Fibroblast of villous mesenchyme (primary cell): ENCODE measurements at regions not wholly inside any gene's neighbourhood (a gene's known extent, or its start where the extent isn't known, plus 50 kb on each side); places are given as distances from the start of the nearest gene placed in this dataset.
"Not testable (repeated sequence)": the region's sequence is repeated elsewhere in the genome, so short reads cannot be mapped to it uniquely, and the experiment has no call there.

Source experiments
- DNase-seq: peaks from one replicate; pipeline ENCODE4 v3.0.0-alpha.2; 2010; ENCODE audit warnings: low read depth
- H3K4me3 ChIP-seq: 2 replicates; pipeline ENCODE4 v1.5.1; 2011; ENCODE audit warnings: low read depth, mild to moderate bottlenecking, low read length
- TF ChIP-seq, protein P1 (sequence below): IDR thresholded peaks from 2 replicates; pipeline ENCODE4 v1.5.1; 2012; ENCODE audit warnings: low read depth, mild to moderate bottlenecking, low read length; ENCODE audit not compliant: insufficient read depth

DNA sequence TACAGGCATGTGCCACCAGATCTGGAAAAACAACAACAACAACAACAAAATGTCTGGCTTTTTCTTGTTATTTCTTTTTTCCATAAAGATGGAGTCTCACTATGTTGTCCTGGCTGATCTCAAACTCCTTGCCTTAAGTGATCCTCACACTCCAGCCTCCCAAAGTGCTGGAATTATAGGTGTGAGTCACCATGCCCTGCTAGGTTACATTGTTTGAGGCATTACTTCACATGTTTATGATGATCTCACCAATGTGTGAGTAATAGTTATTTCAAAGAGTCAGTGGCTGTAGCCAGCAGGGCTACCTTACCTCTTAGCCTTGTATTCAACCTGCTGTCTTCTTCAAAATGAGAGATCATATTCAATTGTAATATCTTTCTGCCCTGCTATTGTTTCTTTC is 445.7 kb downstream of the AMY1C start:
- TF ChIP-seq, protein P1, sequence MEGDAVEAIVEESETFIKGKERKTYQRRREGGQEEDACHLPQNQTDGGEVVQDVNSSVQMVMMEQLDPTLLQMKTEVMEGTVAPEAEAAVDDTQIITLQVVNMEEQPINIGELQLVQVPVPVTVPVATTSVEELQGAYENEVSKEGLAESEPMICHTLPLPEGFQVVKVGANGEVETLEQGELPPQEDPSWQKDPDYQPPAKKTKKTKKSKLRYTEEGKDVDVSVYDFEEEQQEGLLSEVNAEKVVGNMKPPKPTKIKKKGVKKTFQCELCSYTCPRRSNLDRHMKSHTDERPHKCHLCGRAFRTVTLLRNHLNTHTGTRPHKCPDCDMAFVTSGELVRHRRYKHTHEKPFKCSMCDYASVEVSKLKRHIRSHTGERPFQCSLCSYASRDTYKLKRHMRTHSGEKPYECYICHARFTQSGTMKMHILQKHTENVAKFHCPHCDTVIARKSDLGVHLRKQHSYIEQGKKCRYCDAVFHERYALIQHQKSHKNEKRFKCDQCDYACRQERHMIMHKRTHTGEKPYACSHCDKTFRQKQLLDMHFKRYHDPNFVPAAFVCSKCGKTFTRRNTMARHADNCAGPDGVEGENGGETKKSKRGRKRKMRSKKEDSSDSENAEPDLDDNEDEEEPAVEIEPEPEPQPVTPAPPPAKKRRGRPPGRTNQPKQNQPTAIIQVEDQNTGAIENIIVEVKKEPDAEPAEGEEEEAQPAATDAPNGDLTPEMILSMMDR = no peak
- DNase-seq = no peak
- H3K4me3 ChIP-seq = no peak overlapping the region

GRCh38 chr1:104196136-104196535 is 446.4 kb downstream of the AMY1C start:
- TF ChIP-seq, protein P1 = no peak
- DNase-seq = no peak

GRCh38 chr1:104197516-104197915 is 447.8 kb downstream of the AMY1C start:
- TF ChIP-seq, protein P1 = no peak
- DNase-seq = no peak
- H3K4me3 ChIP-seq = no peak overlapping the region

More at GRCh38 chr1:104196136-104196535, 446.4 kb downstream of the AMY1C start:
- no peak overlapping the region for H3K4me3 ChIP-seq

DNA sequence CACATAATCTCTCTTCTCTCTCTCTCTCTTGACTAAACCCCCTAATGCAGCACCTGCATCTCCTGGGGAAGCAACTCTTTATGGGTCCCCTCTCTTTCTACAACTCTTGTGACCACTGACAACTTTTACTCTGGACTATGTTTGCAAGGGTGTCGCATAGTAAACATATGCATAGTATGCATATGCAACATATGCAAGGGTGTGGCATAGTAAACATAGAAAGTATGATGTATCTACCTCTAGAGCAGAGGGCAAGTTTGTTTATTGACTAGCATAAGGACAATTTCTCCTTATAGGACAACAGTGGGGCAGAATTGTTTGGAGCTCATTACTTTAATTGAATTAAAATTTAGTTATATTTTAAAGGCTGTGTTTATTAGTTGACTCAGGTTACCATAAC is 462.5 kb downstream of the AMY1C start:
- TF ChIP-seq, protein P1 = no peak
- no peak overlapping the region for H3K4me3 ChIP-seq
- no peak for DNase-seq

DNA sequence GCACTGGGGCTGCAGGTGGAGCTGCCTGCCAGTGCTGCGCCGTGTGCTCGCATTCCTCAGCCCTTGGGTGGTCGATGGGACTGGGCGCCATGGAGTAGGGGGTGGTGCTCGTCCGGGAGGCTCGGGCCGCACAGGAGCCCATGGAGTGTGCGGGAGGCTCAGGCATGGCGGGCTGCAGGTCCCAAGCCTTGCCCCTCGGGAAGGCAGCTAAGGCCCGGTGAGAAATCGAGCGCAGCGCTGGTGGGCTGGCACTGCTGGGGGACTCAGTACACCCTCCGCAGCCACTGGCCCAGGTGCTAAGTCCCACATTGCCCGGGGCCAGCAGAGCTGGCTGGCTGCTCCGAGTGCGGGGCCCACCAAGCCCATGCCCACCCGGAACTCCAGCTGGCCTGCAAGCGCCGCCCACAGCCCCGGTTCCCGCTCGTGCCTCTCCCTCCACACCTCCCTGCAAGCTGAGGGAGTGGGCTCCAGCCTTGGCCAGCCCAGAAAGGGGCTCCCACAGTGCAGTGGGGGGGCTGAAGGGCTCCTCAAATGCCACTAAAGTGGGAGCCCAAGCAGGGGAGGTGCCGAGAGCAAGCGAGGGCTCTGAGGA is 467.8 kb downstream of the AMY1C start:
- H3K4me3 ChIP-seq, DNase-seq: not testable (repeated sequence)

DNA sequence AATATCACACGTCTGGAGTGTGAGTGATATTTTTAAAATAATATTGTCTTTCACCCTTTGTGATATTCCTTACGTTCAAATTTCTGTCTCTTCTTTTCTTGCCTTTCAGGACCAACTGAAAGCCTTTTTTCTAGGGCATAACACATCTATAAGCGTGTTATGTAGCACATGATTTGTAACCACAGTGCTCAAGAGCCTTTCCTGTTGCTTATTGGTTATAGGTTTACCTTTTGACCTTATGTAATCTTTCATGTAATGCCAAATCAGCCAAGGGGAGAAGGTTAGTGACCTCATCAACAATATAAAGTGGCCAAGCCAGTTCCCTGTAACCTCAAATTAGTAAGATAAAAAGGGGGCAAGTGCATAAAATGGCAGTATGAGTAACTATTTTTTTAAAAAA is 480.2 kb downstream of the AMY1C start:
- DNase-seq = no peak
- H3K4me3 ChIP-seq = no peak overlapping the region
- TF ChIP-seq, protein P1 = no peak

DNA sequence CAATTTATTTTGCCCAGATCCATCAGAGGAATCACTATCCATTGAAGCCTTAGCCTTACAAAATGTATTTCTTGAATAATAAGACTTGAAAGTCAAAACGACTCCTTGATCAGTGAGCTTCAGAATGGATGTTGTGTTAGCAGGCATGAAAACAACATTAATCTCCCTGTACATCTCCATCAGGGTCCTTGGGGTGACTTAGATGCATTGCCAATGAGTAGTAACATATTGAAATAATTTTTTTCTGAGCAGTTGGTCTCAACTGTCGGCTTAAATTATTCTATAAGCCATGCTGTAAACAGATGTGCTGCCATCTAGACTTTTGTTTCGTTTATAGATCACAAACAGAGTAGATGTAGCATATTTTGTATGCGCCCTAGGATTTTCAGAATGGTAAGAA is 482.0 kb downstream of the AMY1C start:
- TF ChIP-seq, protein P1 = no peak
- no peak for DNase-seq
- H3K4me3 ChIP-seq = no peak overlapping the region
